Right lobe of liver (tissue), 4 donors: ENCODE measurements at regions not wholly inside any gene's neighbourhood (a gene's known extent, or its start where the extent isn't known, plus 50 kb on each side); places are given as distances from the start of the nearest gene placed in this dataset.

ENCODE experiments used
- CTCF ChIP-seq, 4 donors: fragments of 200-600 bp in 3 of 4; fragments of 450-650 bp in 1 of 4; IDR thresholded peaks; one replicate each; pipeline versions ENCODE4 v1.5.1 to v1.8.0; 2016 to 2022; ENCODE audit warnings: antibody characterized with exemption in 4 of 4, mild to moderate bottlenecking in 2 of 4
- POLR2A ChIP-seq: fragments of 450-650 bp; IDR thresholded peaks from one replicate; pipeline ENCODE4 v1.6.1; 2017; ENCODE audit warnings: antibody characterized with exemption, mild to moderate bottlenecking
- donor health status: DM: no; HTN: no; CAD: no.
- donor health status: DM: no; HTN: no; CAD: no.
- donor health status: DM: no; HTN: yes; CAD: no.

GRCh38 chr1:2868571-2869195 is 67.2 kb upstream of the TTC34 start:
- TF ChIP-seq CTCF (IDR thresholded peaks at IDR 0.05): no peak
- no peak for TF ChIP-seq POLR2A
